SK-N-SH (cell line): ENCODE measurements at regions not wholly inside any gene's neighbourhood (a gene's known extent, or its start where the extent isn't known, plus 50 kb on each side); places are given as distances from the start of the nearest gene placed in this dataset.

Source experiments
- CTCF ChIA-PET: fragments of 300-600, 350-600 bp; formaldehyde crosslinking; extraction: SDS; loops from one replicate; lab custom pipeline; 2021; lab: Yijun Ruan, JAX
- POLR2A ChIA-PET: fragments of 350-600 bp; sonication (Branson Sonifier 250); formaldehyde crosslinking; extraction: SDS; loops from one replicate; lab custom pipeline; 2020; ENCODE audit warnings: antibody characterized with exemption, inconsistent platforms; lab: Yijun Ruan, JAX
- DNase-seq: peaks from one replicate; pipeline ENCODE4 v3.0.0; 2012
- H2AFZ ChIP-seq: fragments of 200-600 bp; sonication (generic); 2 replicates; pipeline ENCODE4 v1.8.1; 2016; ENCODE audit warnings: antibody characterized with exemption, mild to moderate bottlenecking, low read depth
- H3F3A ChIP-seq: fragments of 200-600 bp; sonication (generic); replicated peaks from 2 replicates; pipeline ENCODE3; 2016; ENCODE audit warnings: antibody characterized with exemption, mild to moderate bottlenecking; ENCODE audit not compliant: insufficient read depth
- H3K27ac ChIP-seq, 2 experiments: fragments of 200-500 bp in 1 of 2; fragments of 200-600 bp in 1 of 2; sonication (Bioruptor generic) in 1 of 2; sonication (generic), shearing (Covaris generic) in 1 of 2; 2 replicates each; pipeline versions ENCODE4 v1.5.1 to v1.6.1; 2014 to 2016; ENCODE audit warnings: low read depth in 2 of 2, inconsistent platforms in 1 of 2, low read length in 1 of 2, mild to moderate bottlenecking in 1 of 2, mixed read lengths in 1 of 2
- H3K27me3 ChIP-seq: fragments of 200-600 bp; sonication (generic), shearing (Covaris generic); 2 replicates; pipeline ENCODE4 v1.6.1; 2016; ENCODE audit warnings: mixed run types; ENCODE audit not compliant: insufficient read depth
- H3K36me3 ChIP-seq, 2 experiments: fragments of 200-500 bp in 1 of 2; fragments of 200-600 bp in 1 of 2; sonication (Bioruptor generic) in 1 of 2; sonication (generic) in 1 of 2; replicated peaks in 1 of 2; 2 replicates each; pipeline versions ENCODE3 to v1.5.1; 2014 to 2016; ENCODE audit warnings: low read length in 1 of 2, mild to moderate bottlenecking in 1 of 2; ENCODE audit not compliant: insufficient read depth in 2 of 2, control insufficient read depth in 1 of 2
- H3K4me1 ChIP-seq, 2 experiments: fragments of 200-500 bp in 1 of 2; fragments of 200-600 bp in 1 of 2; sonication (Bioruptor generic) in 1 of 2; sonication (generic), shearing (Covaris generic) in 1 of 2; 2 replicates each; pipeline versions ENCODE4 v1.5.1 to v1.6.1; 2014 to 2016; ENCODE audit warnings: low read depth in 1 of 2, low read length in 1 of 2, mixed run types in 1 of 2; ENCODE audit not compliant: insufficient read depth in 2 of 2, control insufficient read depth in 1 of 2
- H3K4me2 ChIP-seq: fragments of 200-600 bp; sonication (generic), shearing (Covaris generic); 2 replicates; pipeline ENCODE4 v1.6.1; 2017; ENCODE audit warnings: mixed run types
- H3K4me3 ChIP-seq, 2 experiments: fragments of 200-500 bp in 1 of 2; fragments of 200-600 bp in 1 of 2; sonication (Bioruptor generic) in 1 of 2; sonication (generic), shearing (Covaris generic) in 1 of 2; 2 replicates each; pipeline versions ENCODE4 v1.5.1 to v1.8.1; 2014 to 2016; ENCODE audit warnings: low read depth in 2 of 2, inconsistent platforms in 1 of 2, low read length in 1 of 2, mild to moderate bottlenecking in 1 of 2, mixed read lengths in 1 of 2, moderate library complexity in 1 of 2
- H3K79me2 ChIP-seq: fragments of 200-600 bp; sonication (generic); 2 replicates; pipeline ENCODE4 v1.8.1; 2017; ENCODE audit warnings: mild to moderate bottlenecking; ENCODE audit not compliant: insufficient read depth
- H3K9ac ChIP-seq: fragments of 200-600 bp; sonication (generic); 2 replicates; pipeline ENCODE4 v1.6.1; 2017; ENCODE audit warnings: mixed run types
- H3K9me2 ChIP-seq: fragments of 200-600 bp; sonication (generic); 2 replicates; pipeline ENCODE4 v1.6.1; 2017; ENCODE audit warnings: mixed run types
- H3K9me3 ChIP-seq: fragments of 200-600 bp; sonication (generic); 2 replicates; pipeline ENCODE4 v1.6.1; 2017; ENCODE audit warnings: mixed run types, mild to moderate bottlenecking, moderate library complexity
- H4K20me1 ChIP-seq: fragments of 200-600 bp; sonication (generic); 2 replicates; pipeline ENCODE4 v1.6.1; 2017; ENCODE audit warnings: mild to moderate bottlenecking, mixed run types; ENCODE audit not compliant: insufficient read depth
- CHD2 ChIP-seq: fragments of 150-350 bp; IDR thresholded peaks from 2 replicates; pipeline ENCODE4 v1.6.1; 2018; ENCODE audit warnings: low read length; ENCODE audit not compliant: partially characterized antibody
- CTCF ChIP-seq: fragments of 200-600 bp; sonication (generic); IDR thresholded peaks from 2 replicates; pipeline ENCODE4 v1.6.1; 2017; ENCODE audit warnings: antibody characterized with exemption, mild to moderate bottlenecking, moderate library complexity
- ELF1 ChIP-seq: IDR thresholded peaks from 2 replicates; pipeline ENCODE4 v1.4.0; 2012
- EP300 ChIP-seq, 2 experiments: IDR thresholded peaks; 2 replicates each; pipeline versions ENCODE4 v1.4.0 to v1.6.1; 2012; ENCODE audit warnings: borderline replicate concordance in 1 of 2, low read depth in 1 of 2, low read length in 1 of 2
- EZH2phosphoT487 ChIP-seq: fragments of 200-600 bp; sonication (generic); IDR thresholded peaks from 2 replicates; pipeline ENCODE4 v1.6.1; 2017; ENCODE audit warnings: low read depth, mixed run types, mild to moderate bottlenecking, antibody characterized with exemption, moderate library complexity, borderline replicate concordance
- FOSL2 ChIP-seq: IDR thresholded peaks from 2 replicates; pipeline ENCODE4 v1.4.0; 2012; ENCODE audit warnings: low read depth, mild to moderate bottlenecking, moderate library complexity, borderline replicate concordance
- FOXM1 ChIP-seq: IDR thresholded peaks from 2 replicates; pipeline ENCODE4 v1.4.0; 2012; ENCODE audit warnings: low read depth, mild to moderate bottlenecking
- GABPA ChIP-seq: IDR thresholded peaks from 2 replicates; pipeline ENCODE4 v1.4.0; 2012; ENCODE audit warnings: low read depth, mild to moderate bottlenecking
- GATA2 ChIP-seq: sonication (generic); formaldehyde crosslinking; IDR thresholded peaks from 2 replicates; pipeline ENCODE4 v1.5.0; 2020; ENCODE audit warnings: mild to moderate bottlenecking, missing genetic modification reagents
- MAX ChIP-seq: IDR thresholded peaks from 2 replicates; pipeline ENCODE4 v1.4.0; 2012; ENCODE audit warnings: low read depth
- MEF2A ChIP-seq: IDR thresholded peaks from 2 replicates; pipeline ENCODE4 v1.4.0; 2012; ENCODE audit warnings: low read depth, borderline replicate concordance
- MXI1 ChIP-seq: IDR thresholded peaks from 2 replicates; pipeline ENCODE4 v1.6.1; 2012; ENCODE audit warnings: mild to moderate bottlenecking, low read depth, low read length, improper control_type of control experiment
- NFIC ChIP-seq: IDR thresholded peaks from 2 replicates; pipeline ENCODE4 v1.4.0; 2012; ENCODE audit warnings: borderline replicate concordance
- PBX3 ChIP-seq: IDR thresholded peaks from 2 replicates; pipeline ENCODE4; 2012
- RAD21 ChIP-seq: IDR thresholded peaks from 2 replicates; pipeline ENCODE4 v1.6.1; 2012; ENCODE audit warnings: mild to moderate bottlenecking, low read length
- RCOR1 ChIP-seq: fragments of 150-350 bp; IDR thresholded peaks from 2 replicates; pipeline ENCODE4 v1.6.1; 2017; ENCODE audit warnings: antibody characterized with exemption, low read length
- RFX5 ChIP-seq: IDR thresholded peaks from 2 replicates; pipeline ENCODE4 v1.6.1; 2012; ENCODE audit warnings: mild to moderate bottlenecking, improper control_type of control experiment, low read length
- USF1 ChIP-seq: IDR thresholded peaks from 2 replicates; pipeline ENCODE4 v1.4.0; 2012; ENCODE audit warnings: low read depth, borderline replicate concordance
- YY1 ChIP-seq: IDR thresholded peaks from 2 replicates; pipeline ENCODE4 v1.4.0; 2012; ENCODE audit warnings: low read depth, mild to moderate bottlenecking
- ZBTB33 ChIP-seq: IDR thresholded peaks from 2 replicates; pipeline ENCODE4 v1.4.0; 2012; ENCODE audit warnings: low read depth, borderline replicate concordance
- WGBS: methylation state at CpG from one replicate; pipeline ENCODE4 v1.1.6; 2017; ENCODE audit warnings: low lambda C conversion rate; 5-methylcytosine and 5-hydroxymethylcytosine counted together

GRCh38 chr1:104235141-104235540 is 485.4 kb downstream of the AMY1C start:
- Histone ChIP-seq H3K9me2 (no peaks in the 10 kb centered on the region), H3K79me2 (no peaks in the 10 kb centered on the region), H3K4me1 (no peaks in the 10 kb centered on the region; a peak in 2 of 4 replicates), H3K27ac (no peak overlapping the region), H4K20me1 (no peaks in the 10 kb centered on the region), H3K4me3 (no peak overlapping the region), H3K9ac (no peak overlapping the region), H3K27me3 (no peaks in the 10 kb centered on the region), H3K4me2 (no peak overlapping the region), H3F3A (no peaks in the 10 kb centered on the region), H3K9me3 (no peaks in the 10 kb centered on the region), H2AFZ (no peak overlapping the region), H3K36me3 (no peaks in the 10 kb centered on the region)
- CTCF ChIA-PET, result no interaction called here
- TF ChIP-seq ELF1 (no peak), CHD2 (no peak), GABPA (no peak), YY1 (no peak), RAD21 (no peak), MXI1 (no peak), FOSL2 (no peak), NFIC (no peak), MEF2A (no peak), USF1 (no peak), EZH2phosphoT487 (no peak), EP300 (IDR thresholded peaks at IDR 0.05; ENCODE audit: borderline replicate concordance in 1 of 2, low read depth in 1 of 2, low read length in 1 of 2) (no peak), MAX (no peak), RCOR1 (no peak), CTCF (no peak), GATA2 (no peak), ZBTB33 (no peak), PBX3 (no peak), RFX5 (no peak), FOXM1 (no peak)
- WGBS, result 26% methylated on average over 3 of the region's 3 CpGs
- DNase-seq, result no peak
- POLR2A ChIA-PET, result no interaction called here
